HEK293T (cell line): ENCODE measurements at regions not wholly inside any gene's neighbourhood (a gene's known extent, or its start where the extent isn't known, plus 50 kb on each side); places are given as distances from the start of the nearest gene placed in this dataset.

ENCODE experiments used
- CTCF ChIA-PET: fragments of 350-600 bp; formaldehyde crosslinking; extraction: SDS; loops from one replicate; lab custom pipeline; 2021; ENCODE audit warnings: antibody characterized with exemption, inconsistent platforms; lab: Yijun Ruan, JAX
- POLR2A ChIA-PET: fragments of 350-600 bp; formaldehyde crosslinking; extraction: SDS; loops from one replicate; lab custom pipeline; 2020; ENCODE audit warnings: antibody characterized with exemption, inconsistent platforms; lab: Yijun Ruan, JAX
- DNase-seq: peaks from one replicate; pipeline ENCODE4 v3.0.0; 2012; ENCODE audit warnings: mixed read lengths; ENCODE audit errors: extremely low spot score
- ARNT ChIP-seq: fragments of 450-650 bp; IDR thresholded peaks from 2 replicates; pipeline ENCODE4 v1.6.1; 2017; ENCODE audit warnings: mild to moderate bottlenecking
- BHLHE40 ChIP-seq: fragments of 450-650 bp; IDR thresholded peaks from 2 replicates; pipeline ENCODE4 v1.6.1; 2016; ENCODE audit warnings: mild to moderate bottlenecking, moderate library complexity, borderline replicate concordance
- CTBP1 ChIP-seq: fragments of 450-650 bp; IDR thresholded peaks from 2 replicates; pipeline ENCODE4 v1.6.1; 2016; ENCODE audit warnings: borderline replicate concordance
- ELF4 ChIP-seq: fragments of 450-650 bp; IDR thresholded peaks from 2 replicates; pipeline ENCODE4 v1.6.1; 2017; ENCODE audit warnings: antibody characterized with exemption
- FOXA1 ChIP-seq: fragments of 450-650 bp; IDR thresholded peaks from 2 replicates; pipeline ENCODE4 v1.6.1; 2016; ENCODE audit warnings: mild to moderate bottlenecking
- FOXK2 ChIP-seq: fragments of 450-650 bp; IDR thresholded peaks from 2 replicates; pipeline ENCODE4 v1.6.1; 2016; ENCODE audit warnings: mild to moderate bottlenecking
- FOXM1 ChIP-seq: fragments of 450-650 bp; IDR thresholded peaks from 2 replicates; pipeline ENCODE4 v1.6.1; 2017; ENCODE audit warnings: mild to moderate bottlenecking, borderline replicate concordance
- HDGF ChIP-seq: fragments of 450-650 bp; IDR thresholded peaks from 2 replicates; pipeline ENCODE4 v1.6.1; 2017; ENCODE audit warnings: antibody characterized with exemption, borderline replicate concordance
- L3MBTL2 ChIP-seq: fragments of 450-650 bp; conservative IDR thresholded peaks from 2 replicates; pipeline ENCODE4 v1.6.1; 2016; ENCODE audit warnings: mild to moderate bottlenecking
- LEF1 ChIP-seq: fragments of 450-650 bp; IDR thresholded peaks from 2 replicates; pipeline ENCODE4 v1.6.1; 2017; ENCODE audit warnings: mild to moderate bottlenecking, borderline replicate concordance
- NFRKB ChIP-seq: fragments of 450-650 bp; IDR thresholded peaks from 2 replicates; pipeline ENCODE4 v1.6.1; 2016; ENCODE audit warnings: mild to moderate bottlenecking, moderate library complexity
- PKNOX1 ChIP-seq: fragments of 450-650 bp; IDR thresholded peaks from 2 replicates; pipeline ENCODE4 v1.6.1; 2016
- SP1 ChIP-seq: fragments of 450-650 bp; IDR thresholded peaks from 2 replicates; pipeline ENCODE4 v1.6.1; 2017
- SUZ12 ChIP-seq: fragments of 450-650 bp; IDR thresholded peaks from 2 replicates; pipeline ENCODE4 v1.6.1; 2016; ENCODE audit warnings: mild to moderate bottlenecking
- TARDBP ChIP-seq: fragments of 450-650 bp; IDR thresholded peaks from 2 replicates; pipeline ENCODE4 v1.6.1; 2016
- ZNF384 ChIP-seq: fragments of 450-650 bp; IDR thresholded peaks from 2 replicates; pipeline ENCODE4 v1.6.1; 2016

GRCh38 chr11:119934866-119935265 lies 203.0 kb downstream of the TRIM29 start:
- TF ChIP-seq PKNOX1 (no peak), ZNF384 (no peak), BHLHE40 (no peak), FOXM1 (no peak), ARNT (no peak), L3MBTL2 (no peak)
- DNase-seq, result no peak
- CTCF ChIA-PET, result no interaction called here
- POLR2A ChIA-PET, result no interaction called here

GRCh38 chr11:119934267-119934666 lies 203.6 kb downstream of the TRIM29 start:
- DNase-seq, result no peak
- ChIA-PET POLR2A (no interaction called here), CTCF (no interaction called here)
- TF ChIP-seq L3MBTL2, result no peak
- TF ChIP-seq BHLHE40, result no peak
- TF ChIP-seq CTBP1, result no peak
- no peak for TF ChIP-seq NFRKB
- TF ChIP-seq HDGF, result no peak
- TF ChIP-seq ZNF384, result no peak
- no peak for TF ChIP-seq SUZ12
- no peak for TF ChIP-seq FOXM1
- no peak for TF ChIP-seq ARNT
- TF ChIP-seq ELF4, result no peak
- no peak for TF ChIP-seq TARDBP
- no peak for TF ChIP-seq PKNOX1
- TF ChIP-seq FOXK2, result no peak
- no peak for TF ChIP-seq FOXA1
- TF ChIP-seq LEF1, result no peak
- TF ChIP-seq SP1, result no peak

- DNase-seq, result no peak
- CTCF ChIA-PET, result no interaction called here
- no peak for TF ChIP-seq ZNF384
- TF ChIP-seq SUZ12, result no peak
- no peak for TF ChIP-seq CTBP1
- no peak for TF ChIP-seq FOXK2
- TF ChIP-seq L3MBTL2, result no peak
- TF ChIP-seq BHLHE40, result no peak
- no peak for TF ChIP-seq FOXM1
- TF ChIP-seq ARNT, result no peak
- no peak for TF ChIP-seq TARDBP
- TF ChIP-seq NFRKB, result no peak
- POLR2A ChIA-PET, result no interaction called here
Observed at GRCh38 chr11:119933584-119933983, 204.3 kb downstream of the TRIM29 start.

GRCh38 chr11:119932828-119933562 lies 204.0 kb upstream of the NECTIN1 start:
- TF ChIP-seq NFRKB, result no peak
- no peak for TF ChIP-seq ARNT
- no peak for TF ChIP-seq ZNF384
- TF ChIP-seq TARDBP, result no peak
- no peak for TF ChIP-seq LEF1
- TF ChIP-seq CTBP1, result no peak
- TF ChIP-seq ELF4, result no peak
- no peak for TF ChIP-seq HDGF
- TF ChIP-seq BHLHE40, result no peak
- no peak for TF ChIP-seq SP1
- no peak for TF ChIP-seq L3MBTL2
- TF ChIP-seq PKNOX1, result no peak
- TF ChIP-seq FOXK2, result no peak
- no peak for TF ChIP-seq FOXM1
- no peak for TF ChIP-seq SUZ12
- TF ChIP-seq FOXA1, result no peak
- DNase-seq, result no peak
- CTCF ChIA-PET, result no interaction called here
- POLR2A ChIA-PET, result no interaction called here

- no peak for DNase-seq
- POLR2A ChIA-PET, result no interaction called here
- TF ChIP-seq FOXA1 (no peak), LEF1 (no peak), L3MBTL2 (no peak), NFRKB (no peak), ZNF384 (no peak), ARNT (no peak)
- CTCF ChIA-PET, result no interaction called here
Observed at GRCh38 chr11:119928047-119928446, 199.0 kb upstream of the NECTIN1 start.

- ChIA-PET POLR2A (no interaction called here), CTCF (no interaction called here)
- no peak for TF ChIP-seq SUZ12
- TF ChIP-seq PKNOX1, result no peak
- TF ChIP-seq BHLHE40, result no peak
- TF ChIP-seq FOXK2, result no peak
- TF ChIP-seq CTBP1, result no peak
- TF ChIP-seq LEF1, result no peak
- no peak for TF ChIP-seq NFRKB
- TF ChIP-seq HDGF, result no peak
- no peak for TF ChIP-seq ARNT
- TF ChIP-seq TARDBP, result no peak
- no peak for TF ChIP-seq FOXA1
- no peak for TF ChIP-seq ELF4
- no peak for TF ChIP-seq FOXM1
- no peak for TF ChIP-seq L3MBTL2
- no peak for TF ChIP-seq SP1
- DNase-seq, result no peak
Observed at GRCh38 chr11:119924017-119924416, 195.0 kb upstream of the NECTIN1 start.
